ENCODE measurements at regions not wholly inside any gene's neighbourhood (a gene's known extent, or its start where the extent isn't known, plus 50 kb on each side); places are given as distances from the start of the nearest gene placed in this dataset.
A peak's percentile ranks its signal among the peaks of the same experiment; 100 is the strongest.
"Not testable (repeated sequence)": the region's sequence is repeated elsewhere in the genome, so short reads cannot be mapped to it uniquely, and the experiment has no call there.

GRCh38 chr16:19980632-19981265 is 92.9 kb downstream of the GPR139 start:
- peak; percentile 21 for DNase-seq (ENCODE audit: low spot score)

- no peak for DNase-seq (ENCODE audit: low spot score)
Observed at GRCh38 chr16:19979638-19980037, 94.1 kb downstream of the GPR139 start.

GRCh38 chr16:19974607-19975006 is 90.0 kb upstream of the GPRC5B start:
- DNase-seq (ENCODE audit: low spot score), result no peak

GRCh38 chr16:19972111-19972510 is 87.5 kb upstream of the GPRC5B start:
- no peak for DNase-seq (ENCODE audit: low spot score)

GRCh38 chr16:19968891-19969683 is 84.4 kb upstream of the GPRC5B start:
- no peak for DNase-seq (ENCODE audit: low spot score)

GRCh38 chr16:19967963-19968362 is 83.3 kb upstream of the GPRC5B start:
- DNase-seq (ENCODE audit: low spot score), result no peak

- no peak for DNase-seq (ENCODE audit: low spot score)
Observed at GRCh38 chr16:19967561-19967960, 82.9 kb upstream of the GPRC5B start.

GRCh38 chr16:19963301-19963700 is 78.7 kb upstream of the GPRC5B start:
- no peak for DNase-seq (ENCODE audit: low spot score)

- no peak for DNase-seq (ENCODE audit: low spot score)
Observed at GRCh38 chr16:19960183-19960582, 75.5 kb upstream of the GPRC5B start.

GRCh38 chr16:19959736-19960135 is 75.1 kb upstream of the GPRC5B start:
- DNase-seq (ENCODE audit: low spot score), result no peak

- not testable (repeated sequence) for DNase-seq (ENCODE audit: low spot score)
Observed at GRCh38 chr16:19955896-19956295, 71.2 kb upstream of the GPRC5B start.

- not testable (repeated sequence) for DNase-seq (ENCODE audit: low spot score)
Observed at GRCh38 chr16:19955084-19955483, 70.4 kb upstream of the GPRC5B start.

- DNase-seq (ENCODE audit: low spot score), result peak; percentile 11
Observed at GRCh38 chr16:19948186-19949104, 63.8 kb upstream of the GPRC5B start.

- no peak for DNase-seq (ENCODE audit: low spot score)
Observed at GRCh38 chr16:19945934-19946333, 61.3 kb upstream of the GPRC5B start.

- no peak for DNase-seq (ENCODE audit: low spot score)
Observed at GRCh38 chr16:19940195-19940594, 55.5 kb upstream of the GPRC5B start.

GRCh38 chr16:19939553-19939952 is 54.9 kb upstream of the GPRC5B start:
- no peak for DNase-seq (ENCODE audit: low spot score)

GRCh38 chr16:19938536-19938935 is 53.9 kb upstream of the GPRC5B start:
- DNase-seq (ENCODE audit: low spot score), result no peak

GRCh38 chr16:19936441-19936840 is 51.8 kb upstream of the GPRC5B start:
- DNase-seq (ENCODE audit: low spot score), result no peak

GRCh38 chr16:19935694-19936093 is 51.0 kb upstream of the GPRC5B start:
- DNase-seq (ENCODE audit: low spot score), result no peak

Measured in SW480 (cell line).